ENCODE measurements at regions not wholly inside any gene's neighbourhood (a gene's known extent, or its start where the extent isn't known, plus 50 kb on each side); places are given as distances from the start of the nearest gene placed in this dataset.
"Not testable (repeated sequence)": the region's sequence is repeated elsewhere in the genome, so short reads cannot be mapped to it uniquely, and the experiment has no call there.

GRCh38 chr1:192517716-192518355, 57.7 kb upstream of the RGS1 start:
- not testable (repeated sequence) for TF ChIP-seq CTCF, POLR2A (IDR thresholded peaks at IDR 0.05)
